ENCODE measurements at regions not wholly inside any gene's neighbourhood (a gene's known extent, or its start where the extent isn't known, plus 50 kb on each side); places are given as distances from the start of the nearest gene placed in this dataset.
"Not testable (repeated sequence)": the region's sequence is repeated elsewhere in the genome, so short reads cannot be mapped to it uniquely, and the experiment has no call there.

DNA sequence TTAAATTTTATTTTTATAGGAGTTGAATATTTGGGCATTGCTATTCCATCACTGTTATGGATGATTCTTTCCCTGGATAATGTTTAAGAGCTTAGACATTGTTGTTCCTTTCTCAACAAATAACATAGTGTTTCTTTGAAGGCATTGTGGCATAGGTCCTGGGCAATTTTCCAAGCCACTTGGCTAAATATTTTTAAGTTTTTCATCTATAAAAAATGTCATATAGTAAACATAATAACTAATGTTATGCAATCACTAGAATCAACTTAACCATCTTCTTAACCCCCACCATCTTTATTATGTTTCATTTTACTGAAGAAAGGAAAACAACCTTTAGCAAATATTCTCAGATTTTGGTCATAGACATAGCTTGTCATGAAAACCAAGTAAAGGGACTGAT lies 600.6 kb upstream of the LMO3 start:
- no peak for DNase-seq

DNA sequence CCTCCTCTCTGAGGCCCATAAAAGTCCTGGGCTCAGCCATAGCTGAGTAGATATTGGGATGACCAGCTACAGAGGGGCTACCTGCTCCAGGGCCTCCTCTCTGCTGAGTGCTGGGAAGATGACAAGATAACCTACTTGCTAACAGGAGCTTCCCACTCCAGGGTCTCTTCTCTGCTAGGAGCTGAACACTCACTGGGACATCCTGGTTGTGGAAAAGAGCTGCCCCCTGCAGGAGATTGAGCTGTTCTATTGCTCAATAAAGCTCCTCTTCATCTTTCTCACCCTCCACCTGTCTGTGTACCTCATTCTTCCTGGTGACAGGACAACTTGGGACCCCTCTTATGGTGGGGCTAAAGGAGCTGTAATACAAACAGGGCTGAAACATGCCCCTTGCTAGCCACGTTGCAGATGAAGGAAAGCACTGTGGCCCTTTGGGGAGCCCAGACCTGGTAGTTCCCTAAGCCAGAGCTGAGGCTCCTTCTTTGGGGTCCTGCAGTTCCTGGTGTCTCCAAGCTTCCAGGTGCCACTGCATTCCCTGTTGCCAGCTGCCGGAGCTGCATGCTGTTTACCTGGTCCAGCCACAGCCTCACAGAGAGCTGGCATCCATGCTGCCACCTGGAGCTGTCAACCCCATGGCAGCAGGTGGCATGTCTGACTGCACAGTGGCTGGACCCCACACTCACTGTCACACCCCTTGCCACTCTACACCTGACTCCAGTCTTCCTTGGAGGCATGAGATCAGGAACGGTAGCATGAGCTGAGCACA lies 598.5 kb upstream of the LMO3 start:
- no peak for DNase-seq

DNA sequence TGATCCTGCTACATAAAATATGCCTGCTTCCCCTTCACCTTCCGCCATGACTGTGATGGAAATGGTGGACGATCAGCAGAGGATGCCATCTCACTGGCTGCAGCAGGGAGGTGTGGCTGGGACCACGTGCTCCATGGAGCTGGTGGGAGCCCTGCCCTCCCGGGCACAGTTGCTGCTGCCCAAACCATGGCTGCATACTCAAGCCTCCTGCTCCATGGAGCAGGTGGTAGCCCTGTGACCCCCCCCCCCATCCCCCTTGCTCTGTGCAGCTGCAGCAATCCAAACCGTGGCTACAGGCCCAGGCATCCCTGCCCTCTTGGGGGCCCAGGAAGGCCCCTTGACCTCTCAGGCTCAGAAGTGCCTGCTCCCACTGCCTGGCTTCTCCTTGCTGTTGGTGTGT lies 597.5 kb upstream of the LMO3 start:
- no peak for DNase-seq

DNA sequence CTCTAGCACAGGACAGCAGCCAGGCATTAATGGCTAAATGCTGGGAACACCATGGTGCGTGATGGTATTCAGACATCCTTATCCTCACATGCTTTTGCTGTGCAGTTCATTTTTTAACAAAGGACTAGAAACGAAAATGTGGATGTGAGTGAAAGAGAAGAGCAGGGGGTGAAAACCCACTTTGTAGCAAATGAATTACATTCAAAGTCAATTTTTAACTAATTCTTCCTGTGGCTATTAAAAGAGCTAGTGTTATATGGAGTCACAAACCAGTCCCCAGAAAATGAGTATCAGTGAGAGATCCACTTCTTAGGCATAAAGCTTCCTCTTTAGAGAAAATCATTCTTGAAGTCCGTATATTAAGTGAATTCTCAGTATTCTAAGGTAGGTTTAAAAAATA lies 592.0 kb upstream of the LMO3 start:
- no peak for DNase-seq

DNA sequence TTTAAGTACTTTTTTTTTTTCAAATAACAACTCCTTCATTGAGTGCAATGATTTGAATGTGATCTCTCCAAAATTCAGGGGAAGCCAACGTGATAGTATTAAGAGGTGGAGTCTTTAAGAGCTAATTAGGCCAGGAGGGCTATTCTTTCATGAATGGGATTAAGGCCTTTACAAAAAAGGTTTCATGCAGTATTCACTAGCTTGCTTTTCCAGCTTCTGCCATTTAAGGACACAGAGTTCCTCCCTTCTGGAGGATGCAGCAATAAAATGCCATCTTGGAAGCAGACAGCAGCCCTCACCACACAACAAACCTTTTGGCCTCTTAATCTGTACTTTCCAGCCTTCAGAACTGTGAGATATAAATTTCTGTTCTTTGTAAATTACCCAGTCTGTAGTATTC lies 586.8 kb upstream of the LMO3 start:
- no peak for DNase-seq

DNA sequence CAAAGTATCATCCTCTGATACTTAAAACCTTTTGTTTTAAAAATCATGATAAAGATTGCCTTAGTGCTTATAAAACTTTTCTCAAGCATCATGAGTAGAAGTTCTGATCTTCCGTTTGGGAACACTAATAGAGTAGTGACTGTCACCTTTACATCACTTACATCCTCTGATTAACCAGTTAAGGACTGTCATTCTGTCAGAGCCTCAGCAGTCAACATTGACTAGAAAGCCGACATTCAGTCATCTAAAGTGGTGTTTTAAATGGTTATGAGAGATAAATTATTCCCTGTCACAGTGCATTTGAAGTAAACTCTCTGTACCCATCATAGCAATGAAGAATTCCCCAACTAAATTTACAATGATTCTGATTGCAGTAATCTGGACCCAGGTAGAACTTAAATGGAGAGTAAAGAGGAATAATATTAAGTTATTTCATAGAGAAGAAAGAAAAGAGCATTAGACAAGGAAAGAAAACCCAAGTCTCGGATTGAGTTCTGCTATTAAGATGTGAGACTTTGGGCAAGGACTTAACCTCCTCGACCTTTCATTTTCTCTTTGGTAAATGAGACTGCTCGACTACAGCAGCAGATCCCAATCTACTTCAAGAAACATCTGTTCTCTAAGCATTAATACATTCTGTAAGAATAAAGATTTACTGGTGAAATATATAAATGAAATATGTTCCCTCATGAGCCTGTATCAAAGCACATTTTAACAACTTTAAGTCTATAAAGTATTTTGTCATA lies 563.9 kb upstream of the LMO3 start:
- DNase-seq = no peak

DNA sequence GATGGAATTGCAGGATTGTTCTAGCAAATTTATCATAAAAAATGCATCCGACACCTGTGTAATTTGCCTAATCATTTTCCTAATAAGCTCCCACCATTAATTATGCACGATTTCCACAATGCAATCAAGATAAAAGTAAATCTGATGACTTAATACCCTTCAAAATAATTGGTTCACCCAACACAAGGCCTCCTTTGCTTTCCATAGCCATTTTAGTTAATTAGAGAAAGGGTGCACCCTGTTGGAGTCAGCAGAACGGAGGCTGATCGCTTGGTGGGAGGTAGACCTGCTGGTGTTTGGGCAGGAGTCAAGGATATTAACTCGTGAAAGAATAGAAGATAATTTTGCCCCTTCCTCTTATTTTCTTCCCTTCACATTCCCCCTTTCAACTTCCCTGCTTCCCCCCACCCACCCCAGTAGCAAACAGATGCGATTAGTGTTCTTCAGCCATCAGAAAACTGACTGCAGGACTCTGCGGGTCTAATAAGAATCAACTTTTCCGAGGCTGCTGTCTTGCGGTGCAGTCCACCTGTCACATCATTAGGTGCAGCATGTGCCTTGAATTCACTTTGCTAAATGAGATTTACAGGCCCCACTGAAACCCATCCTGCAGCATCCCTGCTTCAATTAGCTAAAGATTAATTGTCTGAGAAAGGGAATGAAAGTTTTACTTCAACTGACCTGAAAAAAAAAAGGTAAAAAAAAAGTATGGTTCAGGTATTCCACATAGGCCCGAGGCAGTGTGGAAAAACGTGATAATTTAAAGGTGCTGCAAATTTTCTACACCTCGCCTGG lies 553.7 kb upstream of the LMO3 start:
- DNase-seq = no peak

DNA sequence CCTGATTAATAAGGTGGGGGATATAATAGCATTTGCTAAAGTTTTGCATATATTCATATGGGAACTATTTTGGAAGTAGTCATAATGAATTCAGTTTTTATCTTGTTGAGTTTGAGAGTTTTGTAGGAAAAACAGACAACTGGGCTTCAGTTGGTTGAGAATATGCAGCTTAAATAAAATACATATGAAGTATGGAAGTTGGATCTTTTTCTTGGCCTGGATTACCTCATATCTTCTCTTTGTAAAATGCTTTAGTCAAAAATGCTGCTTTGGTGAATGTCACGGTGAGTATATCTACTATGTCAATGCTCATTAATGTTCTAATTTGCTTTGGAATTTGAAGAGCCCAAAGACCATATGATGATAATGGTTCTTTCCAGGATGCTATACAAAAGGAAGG lies 552.2 kb upstream of the LMO3 start:
- no peak for DNase-seq

DNA sequence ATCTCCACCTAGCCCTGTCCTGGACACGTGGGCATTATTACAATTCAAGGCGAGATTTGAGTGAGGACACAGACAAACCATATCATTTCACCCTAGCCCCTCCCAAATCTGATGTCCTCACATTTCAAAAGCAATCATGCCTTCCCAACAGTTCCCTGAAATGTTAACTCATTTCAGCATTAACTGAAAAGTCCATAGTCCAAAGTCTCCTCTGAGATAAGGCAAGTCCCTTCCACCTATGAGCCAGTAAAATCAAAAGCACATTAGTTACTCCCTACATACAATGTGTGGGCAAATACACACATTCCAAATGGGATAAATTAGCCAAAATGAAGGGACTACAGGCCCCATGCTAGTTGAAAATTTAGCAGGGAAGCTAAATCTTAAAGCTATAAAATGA lies 546.0 kb upstream of the LMO3 start:
- no peak for DNase-seq

DNA sequence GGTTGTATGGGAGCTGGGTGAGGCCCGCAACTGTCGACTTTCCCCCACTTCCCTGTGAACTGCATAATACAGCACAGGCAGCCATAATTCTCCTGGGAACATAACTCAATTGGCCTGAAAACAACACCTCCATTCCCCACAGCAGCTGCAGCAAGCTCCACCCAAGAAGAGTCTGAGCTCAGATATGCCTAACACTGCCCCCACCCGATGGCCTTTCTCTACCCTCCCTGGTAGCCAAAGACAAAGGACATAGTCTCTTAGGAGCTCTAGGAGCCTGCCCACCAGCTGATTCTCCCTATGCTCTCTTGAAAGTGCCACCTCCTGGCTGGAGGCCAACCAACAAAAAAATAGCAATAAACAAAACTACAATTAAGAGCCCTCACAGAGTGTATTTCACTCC lies 542.7 kb upstream of the LMO3 start:
- DNase-seq = no peak

DNA sequence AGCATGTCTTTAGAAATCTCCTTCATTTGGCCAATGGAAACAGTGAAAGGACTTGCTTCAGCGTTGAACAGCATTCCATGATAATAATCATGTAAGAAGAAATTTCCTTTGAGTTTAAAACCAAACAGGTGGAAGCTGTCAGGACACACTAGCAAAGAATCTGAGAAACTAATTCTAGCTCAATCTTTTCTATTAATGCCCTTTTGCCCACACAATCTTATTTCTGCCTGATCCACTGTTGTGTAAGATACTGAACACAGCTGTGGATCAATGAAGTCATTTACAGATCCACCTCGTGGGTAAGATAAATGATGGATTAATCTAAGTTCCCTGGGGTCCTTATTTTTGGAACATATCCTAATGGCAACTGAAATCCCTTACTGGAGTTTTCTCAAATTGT lies 536.9 kb upstream of the LMO3 start:
- no peak for DNase-seq

DNA sequence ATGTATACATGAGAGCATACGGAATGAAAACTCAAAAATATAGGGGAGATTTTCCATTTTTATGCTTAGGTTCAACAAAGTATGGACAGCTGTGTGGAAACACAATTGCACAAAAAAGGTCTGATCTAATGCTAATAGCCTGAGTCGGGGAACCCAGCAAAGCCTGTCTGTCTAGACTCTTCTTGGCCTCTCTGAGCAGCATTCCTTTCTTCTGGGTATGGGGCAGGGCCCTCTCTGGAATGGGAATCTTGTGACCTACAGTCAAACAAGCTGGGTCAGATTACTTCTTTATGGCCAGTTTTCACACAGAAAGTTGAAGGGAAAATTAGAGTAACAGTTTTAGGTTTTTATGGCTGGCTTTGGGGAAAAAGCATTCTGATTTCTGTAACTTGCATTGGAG lies 534.0 kb upstream of the LMO3 start:
- no peak for DNase-seq

DNA sequence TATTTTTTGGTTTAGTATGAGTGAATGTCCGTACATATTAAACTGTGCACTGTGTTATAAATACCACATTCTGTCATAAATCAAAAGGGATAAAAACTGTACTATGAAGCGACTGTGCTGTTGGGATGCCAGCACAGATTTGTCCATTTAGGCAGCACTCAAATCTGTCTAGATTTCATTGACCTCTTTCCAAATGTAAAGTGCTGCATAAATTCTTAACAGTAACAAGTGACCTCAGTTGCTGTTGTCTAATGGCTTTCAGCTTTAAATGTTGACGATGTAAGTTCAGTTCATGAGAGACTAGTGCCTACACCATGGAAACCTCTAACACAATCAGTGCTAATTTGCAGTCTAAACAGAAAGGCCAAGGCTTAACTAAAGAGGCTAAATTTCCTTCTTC lies 531.4 kb upstream of the LMO3 start:
- DNase-seq = no peak

DNA sequence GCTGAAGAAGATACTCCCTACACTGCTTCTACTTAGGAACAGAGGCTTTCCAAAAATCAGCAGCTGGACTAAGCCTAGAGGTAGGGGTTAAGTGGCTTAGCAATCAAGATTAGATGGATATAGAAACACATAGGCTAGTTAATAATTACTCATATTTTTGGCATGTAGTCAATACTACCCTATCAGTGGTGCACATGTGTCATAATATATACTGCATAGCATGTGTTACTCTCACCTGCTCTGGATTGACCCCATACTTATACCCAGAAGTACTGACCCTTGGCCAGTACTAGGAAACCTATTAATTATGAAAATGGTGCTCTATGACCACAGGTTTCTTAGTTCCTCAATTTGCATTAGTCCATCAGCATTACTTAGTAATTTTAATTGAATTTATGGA lies 528.4 kb upstream of the LMO3 start:
- DNase-seq = no peak

DNA sequence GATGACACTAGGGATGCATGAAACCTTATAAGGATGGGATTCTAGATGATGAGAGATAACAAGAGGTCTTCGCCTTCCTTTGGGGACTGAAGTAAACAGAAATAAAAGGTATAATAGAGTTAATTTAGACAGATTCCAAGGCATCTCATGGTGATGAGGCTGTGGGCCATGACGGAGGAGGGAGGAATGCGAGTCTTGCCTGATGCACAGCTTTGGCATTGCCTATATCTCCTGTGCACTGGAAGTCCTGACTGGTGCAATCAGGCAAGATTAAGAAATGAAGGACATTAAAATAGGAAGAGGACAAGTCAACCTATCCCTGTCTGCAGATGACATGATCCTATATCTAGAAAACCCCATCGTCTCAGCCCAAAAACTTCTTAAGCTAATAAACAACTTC lies 526.4 kb upstream of the LMO3 start:
- DNase-seq = no peak

DNA sequence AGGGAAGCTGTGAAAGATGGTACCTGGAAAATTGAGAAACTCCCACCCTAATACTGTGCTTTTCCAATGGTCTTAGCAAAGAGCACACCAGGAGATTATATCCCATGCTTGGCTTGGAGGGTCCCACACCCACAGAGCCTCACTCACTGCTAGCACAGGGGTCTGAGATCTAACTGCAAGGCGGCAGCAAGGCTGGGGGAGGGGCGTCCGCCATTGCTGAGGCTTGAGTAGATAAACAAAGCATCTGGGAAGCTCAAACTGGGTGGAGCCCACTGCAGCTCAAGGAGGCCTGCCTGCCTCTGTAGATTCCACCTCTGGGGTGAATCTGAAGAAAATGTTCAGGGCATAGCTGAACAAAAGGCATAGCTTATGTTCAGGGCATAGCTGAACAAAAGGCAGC lies 510.6 kb upstream of the LMO3 start:
- DNase-seq = not testable (repeated sequence)

DNA sequence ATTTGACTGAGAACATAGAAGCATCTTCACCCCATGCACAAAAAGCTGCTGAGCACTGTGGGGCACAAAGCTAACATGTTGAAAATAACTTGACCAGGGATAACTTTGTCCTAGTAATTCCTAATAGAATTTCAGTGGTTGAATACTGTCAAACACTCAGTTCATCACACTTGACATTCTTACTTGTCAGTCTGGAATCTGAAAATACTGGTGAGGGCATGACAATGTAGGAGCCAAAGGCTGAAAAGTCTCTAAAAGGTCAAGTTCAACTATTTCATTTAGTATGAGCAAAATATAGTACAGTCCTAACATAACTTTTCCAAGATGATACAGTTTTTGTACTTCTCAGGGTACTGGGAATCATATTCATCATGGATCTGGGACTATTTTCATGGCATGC lies 504.4 kb upstream of the LMO3 start:
- DNase-seq = no peak

DNA sequence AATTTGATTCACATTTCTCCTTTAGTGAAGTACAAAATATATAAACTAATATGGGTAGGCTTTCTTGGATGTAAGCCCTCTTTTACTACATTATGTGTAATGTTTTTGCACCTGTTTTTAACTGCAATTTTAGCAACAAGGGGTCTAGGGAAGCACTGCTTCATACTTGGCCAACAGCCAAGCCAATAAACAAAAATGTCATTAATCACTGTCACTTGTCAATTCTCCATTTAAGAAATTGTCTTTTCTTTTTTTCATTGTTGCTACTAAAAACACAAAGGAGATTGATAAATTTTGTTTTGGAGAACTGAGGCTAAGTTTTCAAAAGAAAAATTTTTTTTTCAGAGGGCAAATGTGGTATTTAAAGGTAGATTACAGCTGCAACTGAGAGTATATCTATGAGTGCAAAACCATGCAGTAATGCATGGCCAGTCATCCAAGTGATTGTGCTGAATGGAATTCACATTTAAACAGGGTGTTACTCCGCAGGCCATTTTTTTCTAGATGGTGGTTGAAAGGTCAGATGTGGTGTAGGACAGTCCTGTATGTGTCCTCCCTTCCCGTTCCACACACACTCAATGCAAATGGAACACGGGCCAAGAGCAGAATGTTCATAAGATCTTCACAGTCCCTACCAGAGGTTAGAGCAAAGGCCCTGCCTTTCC lies 503.0 kb upstream of the LMO3 start:
- no peak for DNase-seq

DNA sequence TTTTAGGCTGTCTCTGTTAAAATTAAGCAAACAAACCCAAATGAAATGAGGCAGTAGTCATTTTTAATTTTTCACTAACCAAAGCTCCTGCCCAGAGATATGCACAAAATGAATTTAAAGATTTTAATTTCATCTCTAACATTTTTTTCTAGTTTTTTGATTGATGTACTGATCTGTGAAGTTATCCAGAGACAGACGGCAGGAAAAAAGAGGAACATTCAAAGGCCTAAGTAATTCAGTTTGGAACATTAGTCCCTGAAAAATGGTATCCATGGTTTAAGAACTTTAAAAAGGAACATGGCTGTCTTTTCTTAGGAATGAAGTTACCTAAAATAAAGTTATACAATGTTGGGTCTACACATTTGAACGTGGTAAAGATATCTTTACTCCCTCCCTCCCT lies 498.8 kb upstream of the LMO3 start:
- DNase-seq = no peak

DNA sequence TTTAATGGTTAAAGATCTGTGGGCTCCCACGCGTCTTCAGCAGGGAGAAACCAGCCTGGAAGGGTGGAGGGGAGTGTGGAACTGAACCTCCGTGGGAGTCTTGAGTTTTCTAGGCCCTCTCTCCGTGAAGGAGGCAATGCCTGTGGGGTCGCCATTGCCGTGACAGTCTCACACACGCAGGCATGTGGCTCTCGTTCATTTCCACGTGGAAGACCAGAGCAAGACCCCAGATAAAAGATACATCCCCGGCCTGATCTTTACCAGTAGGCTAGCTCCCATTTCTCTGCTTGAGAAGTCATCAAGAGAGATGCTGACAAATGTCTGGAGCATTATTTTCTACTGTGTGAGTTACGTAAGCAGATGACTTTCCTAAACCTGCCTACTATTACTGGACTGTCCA lies 491.7 kb upstream of the LMO3 start:
- no peak for DNase-seq

DNA sequence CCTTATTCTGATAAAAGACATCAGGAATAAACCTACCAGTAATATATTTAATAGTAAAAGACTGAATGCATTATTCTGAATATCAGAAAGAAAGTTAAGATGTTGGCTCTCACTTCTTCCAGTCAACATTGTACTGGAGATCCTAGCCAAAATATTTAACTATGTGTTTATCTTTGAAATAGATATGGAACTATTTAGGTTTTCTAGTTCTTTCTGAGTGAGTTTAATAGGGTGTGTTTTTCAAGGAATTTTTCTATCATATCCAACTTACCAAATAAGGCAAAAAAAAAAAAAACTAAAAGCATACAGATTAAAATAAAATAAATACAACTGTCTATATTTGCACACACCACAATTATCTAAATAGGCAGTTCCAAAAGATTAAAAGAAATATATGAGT lies 478.9 kb upstream of the LMO3 start:
- DNase-seq = no peak

DNA sequence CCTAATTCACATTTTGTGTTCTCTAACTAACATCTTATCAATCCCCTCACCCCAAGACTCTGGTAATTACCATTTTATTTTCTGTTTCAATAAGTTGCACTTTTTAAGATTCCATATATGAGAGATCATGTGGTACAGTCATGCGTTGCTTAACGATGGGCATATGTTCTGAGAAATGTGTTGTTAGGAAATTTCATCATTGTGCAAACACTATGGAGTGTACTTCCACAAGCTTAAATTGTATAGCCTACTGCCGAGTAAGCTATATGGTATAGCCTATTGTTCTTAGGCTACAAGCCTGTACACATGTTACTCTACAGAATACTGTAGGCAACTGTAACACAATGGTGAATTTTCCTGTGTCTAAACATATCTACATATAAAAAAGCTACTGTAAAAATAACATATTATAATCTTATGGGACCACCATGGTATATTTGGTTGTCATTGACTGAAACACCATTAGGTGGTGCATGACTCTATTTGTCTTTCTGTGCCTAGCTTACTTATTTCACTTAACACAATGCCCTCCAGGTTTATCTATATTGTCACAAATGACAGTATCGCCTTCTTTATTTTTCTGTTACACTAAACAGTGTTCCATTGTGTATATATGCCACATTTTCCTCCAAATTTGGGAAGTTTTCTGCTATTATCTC lies 473.4 kb upstream of the LMO3 start:
- DNase-seq = no peak

DNA sequence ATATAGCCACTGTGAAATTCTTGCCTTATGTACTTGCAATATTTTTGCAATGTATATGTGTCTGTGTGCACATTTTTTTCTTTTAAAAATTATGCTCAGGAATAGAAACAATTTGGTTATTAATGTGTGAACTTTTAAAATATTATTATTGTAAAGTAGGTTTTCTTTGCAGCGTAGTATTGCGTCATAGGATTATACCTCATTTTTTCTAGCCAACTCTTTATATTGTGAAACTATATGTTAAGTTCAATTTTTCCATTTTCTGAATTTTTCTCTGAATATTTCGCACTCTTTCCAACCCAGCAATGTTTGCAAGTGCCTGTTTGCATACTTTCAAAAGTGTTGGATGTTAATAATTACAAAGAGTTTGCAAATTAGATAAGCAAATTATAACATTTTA lies 471.6 kb upstream of the LMO3 start:
- no peak for DNase-seq

Data from NCI-H524 treated with DMSO at 0.1 percent for 48 hours (cell line).